SH-SY5Y (cell line): ENCODE measurements at regions not wholly inside any gene's neighbourhood (a gene's known extent, or its start where the extent isn't known, plus 50 kb on each side); places are given as distances from the start of the nearest gene placed in this dataset.

ENCODE experiments used
- GATA2 ChIP-seq: IDR thresholded peaks from 2 replicates; pipeline ENCODE4 v1.6.1; 2011; ENCODE audit warnings: mild to moderate bottlenecking, low read depth, low read length
- GATA3 ChIP-seq: IDR thresholded peaks from 2 replicates; pipeline ENCODE4 v1.6.1; 2011; ENCODE audit warnings: low read depth, mild to moderate bottlenecking, low read length, moderate library complexity

- TF ChIP-seq GATA2 (no peak), GATA3 (no peak)
Observed at GRCh38 chr2:228786901-228787300, 484.2 kb downstream of the PID1 start.

GRCh38 chr2:228782281-228782680, 488.8 kb downstream of the PID1 start:
- TF ChIP-seq GATA3 (no peak), GATA2 (no peak)

GRCh38 chr2:228777855-228778355, 493.2 kb downstream of the PID1 start:
- TF ChIP-seq GATA3 (no peak), GATA2 (no peak)

GRCh38 chr2:228774548-228774947, 496.5 kb downstream of the PID1 start:
- TF ChIP-seq GATA2 (peak; percentile 62; the same call in 1 of the 2 replicates), GATA3 (peak; percentile 23; the same call in 1 of the 2 replicates)

GRCh38 chr2:228771774-228772173, 499.3 kb downstream of the PID1 start:
- TF ChIP-seq GATA3: no peak

GRCh38 chr2:228771315-228771714, 499.8 kb downstream of the PID1 start:
- TF ChIP-seq GATA2 (no peak), GATA3 (no peak)

GRCh38 chr2:228768818-228769217, 502.3 kb downstream of the PID1 start:
- TF ChIP-seq GATA3 (no peak), GATA2 (no peak)

GRCh38 chr2:228767196-228767595, 503.9 kb downstream of the PID1 start:
- no peak for TF ChIP-seq GATA2
- TF ChIP-seq GATA3: no peak

- TF ChIP-seq GATA2 (no peak), GATA3 (no peak)
Observed at GRCh38 chr2:228763379-228763981, 507.6 kb downstream of the PID1 start.

GRCh38 chr2:228762565-228762964, 508.5 kb downstream of the PID1 start:
- TF ChIP-seq GATA2: no peak
- no peak for TF ChIP-seq GATA3

GRCh38 chr2:228747483-228747882, 523.6 kb downstream of the PID1 start:
- TF ChIP-seq GATA2 (no peak), GATA3 (no peak)

- TF ChIP-seq GATA3: no peak
- no peak for TF ChIP-seq GATA2
Observed at GRCh38 chr2:228738671-228739380, 532.3 kb downstream of the PID1 start.

GRCh38 chr2:228735697-228736096, 535.4 kb downstream of the PID1 start:
- TF ChIP-seq GATA3: no peak

- TF ChIP-seq GATA2 (no peak), GATA3 (no peak)
Observed at GRCh38 chr2:228731517-228731916, 539.6 kb downstream of the PID1 start.

GRCh38 chr2:228728961-228729360, 542.1 kb downstream of the PID1 start:
- no peak for TF ChIP-seq GATA3
- no peak for TF ChIP-seq GATA2

GRCh38 chr2:228725031-228725430, 543.5 kb upstream of the SPHKAP start:
- TF ChIP-seq GATA3 (no peak), GATA2 (no peak)
